B cell (primary cell): ENCODE measurements at regions not wholly inside any gene's neighbourhood (a gene's known extent, or its start where the extent isn't known, plus 50 kb on each side); places are given as distances from the start of the nearest gene placed in this dataset.

Experiments used
- EZH2 ChIP-seq: IDR thresholded peaks from 2 replicates; pipeline ENCODE4 v1.6.1; 2012; ENCODE audit warnings: borderline replicate concordance, low read depth, mild to moderate bottlenecking, moderate library complexity, low read length; ENCODE audit not compliant: insufficient read depth, poor library complexity, severe bottlenecking
- TF ChIP-seq, protein P1 (sequence below): fragments of 200-600 bp; IDR thresholded peaks from one replicate; pipeline ENCODE4 v1.8.0; 2022; ENCODE audit warnings: antibody characterized with exemption, mild to moderate bottlenecking

DNA sequence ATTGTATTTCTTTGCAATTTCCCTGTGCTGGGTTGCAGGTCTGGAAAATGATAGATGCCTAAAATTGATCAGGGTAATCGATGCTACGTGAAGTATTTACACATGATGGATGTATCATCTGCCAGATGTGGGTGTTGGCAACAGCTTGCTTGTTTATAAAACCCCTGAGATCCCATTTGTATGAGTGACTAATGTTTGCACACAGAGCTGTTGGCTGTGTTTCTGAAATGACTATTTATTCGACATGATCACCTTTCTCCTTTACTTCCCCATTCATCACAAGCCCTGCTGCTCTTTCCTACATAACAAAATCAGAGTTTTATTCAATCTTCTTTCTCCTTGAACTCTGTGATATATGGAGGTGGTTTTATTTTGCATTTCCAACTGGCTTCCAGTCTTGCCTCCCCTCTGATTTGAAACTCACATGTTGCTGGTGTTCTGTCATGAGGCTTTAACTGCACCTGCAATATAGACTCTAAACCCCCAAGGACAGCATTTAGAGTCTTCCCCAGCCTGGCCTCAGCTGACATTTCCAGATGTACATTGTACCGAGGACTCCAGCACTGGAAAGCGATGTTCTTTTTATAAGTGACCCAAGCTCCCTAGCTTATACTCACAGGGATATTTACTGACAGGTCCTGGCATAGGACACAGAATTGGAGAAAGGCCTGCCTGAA is 50.7 kb upstream of the SHB start:
- TF ChIP-seq, protein P1, sequence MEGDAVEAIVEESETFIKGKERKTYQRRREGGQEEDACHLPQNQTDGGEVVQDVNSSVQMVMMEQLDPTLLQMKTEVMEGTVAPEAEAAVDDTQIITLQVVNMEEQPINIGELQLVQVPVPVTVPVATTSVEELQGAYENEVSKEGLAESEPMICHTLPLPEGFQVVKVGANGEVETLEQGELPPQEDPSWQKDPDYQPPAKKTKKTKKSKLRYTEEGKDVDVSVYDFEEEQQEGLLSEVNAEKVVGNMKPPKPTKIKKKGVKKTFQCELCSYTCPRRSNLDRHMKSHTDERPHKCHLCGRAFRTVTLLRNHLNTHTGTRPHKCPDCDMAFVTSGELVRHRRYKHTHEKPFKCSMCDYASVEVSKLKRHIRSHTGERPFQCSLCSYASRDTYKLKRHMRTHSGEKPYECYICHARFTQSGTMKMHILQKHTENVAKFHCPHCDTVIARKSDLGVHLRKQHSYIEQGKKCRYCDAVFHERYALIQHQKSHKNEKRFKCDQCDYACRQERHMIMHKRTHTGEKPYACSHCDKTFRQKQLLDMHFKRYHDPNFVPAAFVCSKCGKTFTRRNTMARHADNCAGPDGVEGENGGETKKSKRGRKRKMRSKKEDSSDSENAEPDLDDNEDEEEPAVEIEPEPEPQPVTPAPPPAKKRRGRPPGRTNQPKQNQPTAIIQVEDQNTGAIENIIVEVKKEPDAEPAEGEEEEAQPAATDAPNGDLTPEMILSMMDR = no peak
- no peak for TF ChIP-seq EZH2
